Esophagus muscularis mucosa (tissue), 4 donors: ENCODE measurements at regions not wholly inside any gene's neighbourhood (a gene's known extent, or its start where the extent isn't known, plus 50 kb on each side); places are given as distances from the start of the nearest gene placed in this dataset.

ENCODE experiments used
- EP300 ChIP-seq: sonication (generic); formaldehyde crosslinking; IDR thresholded peaks from one replicate; pipeline ENCODE4 v1.6.1; 2017; ENCODE audit warnings: antibody characterized with exemption
- POLR2A ChIP-seq: fragments of 450-650 bp; IDR thresholded peaks from one replicate; pipeline ENCODE4 v1.6.1; 2017; ENCODE audit warnings: antibody characterized with exemption, moderate library complexity, mild to moderate bottlenecking, low read depth
- POLR2AphosphoS5 ChIP-seq, 2 donors: sonication (generic); formaldehyde crosslinking; IDR thresholded peaks; one replicate each; pipeline ENCODE4 v1.6.1; 2017; ENCODE audit warnings: antibody characterized with exemption in 2 of 2
- TF ChIP-seq, protein P1 (sequence below), 3 experiments: fragments of 200-600 bp in 2 of 3; fragments of 450-650 bp in 1 of 3; sonication (generic) in 2 of 3; IDR thresholded peaks; one replicate each; pipeline ENCODE4 v1.5.1; 2017 to 2019; ENCODE audit warnings: antibody characterized with exemption in 3 of 3, mild to moderate bottlenecking in 2 of 3, moderate library complexity in 1 of 3

DNA sequence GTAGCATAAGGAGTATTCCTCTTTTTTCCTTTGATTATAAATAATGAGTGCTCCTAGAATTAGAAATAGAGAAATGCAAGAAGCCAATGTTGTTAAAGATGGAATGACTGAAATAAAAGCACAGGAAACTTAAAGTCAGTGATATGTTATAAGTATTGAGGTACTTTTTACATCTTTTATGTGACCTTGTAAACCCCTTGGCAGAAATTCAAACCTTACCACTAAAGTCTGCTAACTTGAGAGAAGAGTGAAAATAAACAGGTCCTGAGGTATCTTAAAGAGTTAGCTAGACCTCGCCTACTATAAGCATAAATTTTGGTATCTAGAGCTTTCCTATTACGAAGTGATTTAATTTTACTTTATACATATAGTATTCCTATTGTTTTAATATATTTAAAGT lies 188.2 kb downstream of the DKK1 start:
- TF ChIP-seq, protein P1, sequence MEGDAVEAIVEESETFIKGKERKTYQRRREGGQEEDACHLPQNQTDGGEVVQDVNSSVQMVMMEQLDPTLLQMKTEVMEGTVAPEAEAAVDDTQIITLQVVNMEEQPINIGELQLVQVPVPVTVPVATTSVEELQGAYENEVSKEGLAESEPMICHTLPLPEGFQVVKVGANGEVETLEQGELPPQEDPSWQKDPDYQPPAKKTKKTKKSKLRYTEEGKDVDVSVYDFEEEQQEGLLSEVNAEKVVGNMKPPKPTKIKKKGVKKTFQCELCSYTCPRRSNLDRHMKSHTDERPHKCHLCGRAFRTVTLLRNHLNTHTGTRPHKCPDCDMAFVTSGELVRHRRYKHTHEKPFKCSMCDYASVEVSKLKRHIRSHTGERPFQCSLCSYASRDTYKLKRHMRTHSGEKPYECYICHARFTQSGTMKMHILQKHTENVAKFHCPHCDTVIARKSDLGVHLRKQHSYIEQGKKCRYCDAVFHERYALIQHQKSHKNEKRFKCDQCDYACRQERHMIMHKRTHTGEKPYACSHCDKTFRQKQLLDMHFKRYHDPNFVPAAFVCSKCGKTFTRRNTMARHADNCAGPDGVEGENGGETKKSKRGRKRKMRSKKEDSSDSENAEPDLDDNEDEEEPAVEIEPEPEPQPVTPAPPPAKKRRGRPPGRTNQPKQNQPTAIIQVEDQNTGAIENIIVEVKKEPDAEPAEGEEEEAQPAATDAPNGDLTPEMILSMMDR (IDR thresholded peaks at IDR 0.05): no peak
- TF ChIP-seq POLR2A (no peak), POLR2AphosphoS5 (IDR thresholded peaks at IDR 0.05) (no peak), EP300 (no peak)
